Activated naive CD4-positive, alpha-beta T cell treated with anti-CD3 and anti-CD28 coated beads for 36 hours (primary cell): ENCODE measurements at regions not wholly inside any gene's neighbourhood (a gene's known extent, or its start where the extent isn't known, plus 50 kb on each side); places are given as distances from the start of the nearest gene placed in this dataset.

Experiments used
- CTCF ChIA-PET: fragments of 350-600 bp; sonication (Branson Sonifier 250); formaldehyde crosslinking; loops from one replicate; lab custom pipeline; 2021; ENCODE audit warnings: antibody characterized with exemption; lab: Charles Lee
- DNase-seq: peaks from one replicate; pipeline ENCODE4 v3.0.0-alpha.2; 2020
- H3K27ac Mint-ChIP-seq: one replicate; pipeline ENCODE4 v1.8.0; 2021; ENCODE audit warnings: mild to moderate bottlenecking, mixed read lengths
- H3K27me3 Mint-ChIP-seq: one replicate; pipeline ENCODE4 v1.8.0; 2021; ENCODE audit warnings: low read depth, mixed read lengths
- H3K36me3 Mint-ChIP-seq: one replicate; pipeline ENCODE4 v1.8.0; 2021; ENCODE audit warnings: low read depth, mixed read lengths
- H3K4me1 Mint-ChIP-seq: one replicate; pipeline ENCODE4 v1.8.0; 2021; ENCODE audit warnings: low read depth, mixed read lengths
- H3K4me3 Mint-ChIP-seq: one replicate; pipeline ENCODE4 v1.8.0; 2021; ENCODE audit warnings: mild to moderate bottlenecking, moderate library complexity, mixed read lengths
- H3K9me3 Mint-ChIP-seq: one replicate; pipeline ENCODE4 v1.8.0; 2021; ENCODE audit warnings: mixed read lengths
- intact Hi-C: fragments of 100-400 bp; cut with micrococcal nuclease; formaldehyde crosslinking; loops from one replicate; pipeline ENCODE4 v1.15.1; 2023

GRCh38 chr3:80097674-80098073 is 329.9 kb upstream of the ROBO1 start:
- Mint-ChIP-seq H3K4me3 (no peak overlapping the region), H3K9me3 (no peaks in the 10 kb centered on the region), H3K36me3 (no peaks in the 10 kb centered on the region), H3K27me3 (no peaks in the 10 kb centered on the region), H3K4me1 (no peaks in the 10 kb centered on the region), H3K27ac (no peak overlapping the region)
- intact Hi-C loops: no loop called here
- DNase-seq: no peak
- CTCF ChIA-PET: no interaction called here

GRCh38 chr3:80096909-80097308 is 329.1 kb upstream of the ROBO1 start:
- Mint-ChIP-seq H3K4me3 (no peak overlapping the region), H3K4me1 (no peaks in the 10 kb centered on the region), H3K27me3 (no peaks in the 10 kb centered on the region), H3K9me3 (no peaks in the 10 kb centered on the region), H3K36me3 (no peaks in the 10 kb centered on the region), H3K27ac (no peak overlapping the region)
- intact Hi-C loops: no loop called here
- no peak for DNase-seq
- CTCF ChIA-PET: no interaction called here

- no peaks in the 10 kb centered on the region for H3K27me3 Mint-ChIP-seq
- DNase-seq: no peak
- intact Hi-C loops: no loop called here
- H3K36me3 Mint-ChIP-seq: no peaks in the 10 kb centered on the region
- CTCF ChIA-PET: no interaction called here
- H3K9me3 Mint-ChIP-seq: no peaks in the 10 kb centered on the region
- no peak overlapping the region for H3K27ac Mint-ChIP-seq
- H3K4me3 Mint-ChIP-seq: no peak overlapping the region
- no peaks in the 10 kb centered on the region for H3K4me1 Mint-ChIP-seq
Observed at GRCh38 chr3:80094589-80094988, 326.8 kb upstream of the ROBO1 start.

GRCh38 chr3:80087767-80088166 is 320.0 kb upstream of the ROBO1 start:
- no peak overlapping the region for H3K27ac Mint-ChIP-seq
- H3K4me3 Mint-ChIP-seq: no peak overlapping the region
- peaks cover 4% of the 10 kb centered on the region for H3K9me3 Mint-ChIP-seq
- H3K4me1 Mint-ChIP-seq: no peaks in the 10 kb centered on the region
- CTCF ChIA-PET: no interaction called here
- intact Hi-C loops: no loop called here
- no peak for DNase-seq
- no peaks in the 10 kb centered on the region for H3K27me3 Mint-ChIP-seq
- H3K36me3 Mint-ChIP-seq: no peaks in the 10 kb centered on the region

GRCh38 chr3:80086426-80086825 is 318.6 kb upstream of the ROBO1 start:
- Mint-ChIP-seq H3K4me3 (no peak overlapping the region), H3K27ac (no peak overlapping the region), H3K9me3 (peaks cover 7% of the 10 kb centered on the region), H3K36me3 (no peaks in the 10 kb centered on the region), H3K27me3 (no peaks in the 10 kb centered on the region), H3K4me1 (no peaks in the 10 kb centered on the region)
- no peak for DNase-seq
- intact Hi-C loops: no loop called here
- CTCF ChIA-PET: interaction anchor here (0.6 kb wide), 1 partner anchor 34 kb away, joined by 7 read pairs; no protein-coding TSS in a partner anchor

- DNase-seq: no peak
- Mint-ChIP-seq H3K4me3 (no peak overlapping the region), H3K27me3 (no peaks in the 10 kb centered on the region), H3K27ac (no peak overlapping the region), H3K9me3 (peaks cover 12% of the 10 kb centered on the region), H3K36me3 (no peaks in the 10 kb centered on the region), H3K4me1 (no peaks in the 10 kb centered on the region)
- CTCF ChIA-PET: no interaction called here
- intact Hi-C loops: no loop called here
Observed at GRCh38 chr3:80079886-80080285, 312.1 kb upstream of the ROBO1 start.

- H3K9me3 Mint-ChIP-seq: peaks cover 15% of the 10 kb centered on the region
- no peak overlapping the region for H3K27ac Mint-ChIP-seq
- CTCF ChIA-PET: no interaction called here
- no peaks in the 10 kb centered on the region for H3K27me3 Mint-ChIP-seq
- no peak overlapping the region for H3K4me3 Mint-ChIP-seq
- H3K4me1 Mint-ChIP-seq: no peaks in the 10 kb centered on the region
- intact Hi-C loops: no loop called here
- H3K36me3 Mint-ChIP-seq: no peaks in the 10 kb centered on the region
- DNase-seq: no peak
Observed at GRCh38 chr3:80068459-80068858, 300.7 kb upstream of the ROBO1 start.

GRCh38 chr3:80063535-80063934 is 295.7 kb upstream of the ROBO1 start:
- H3K27ac Mint-ChIP-seq: no peak overlapping the region
- H3K36me3 Mint-ChIP-seq: no peaks in the 10 kb centered on the region
- no peaks in the 10 kb centered on the region for H3K27me3 Mint-ChIP-seq
- intact Hi-C loops: no loop called here
- no peak overlapping the region for H3K4me3 Mint-ChIP-seq
- CTCF ChIA-PET: no interaction called here
- H3K4me1 Mint-ChIP-seq: no peaks in the 10 kb centered on the region
- no peak for DNase-seq
- H3K9me3 Mint-ChIP-seq: peaks cover 13% of the 10 kb centered on the region

GRCh38 chr3:80060664-80061063 is 292.9 kb upstream of the ROBO1 start:
- Mint-ChIP-seq H3K4me3 (no peak overlapping the region), H3K36me3 (no peaks in the 10 kb centered on the region), H3K27ac (no peak overlapping the region), H3K27me3 (no peaks in the 10 kb centered on the region), H3K4me1 (no peaks in the 10 kb centered on the region), H3K9me3 (peaks cover 6% of the 10 kb centered on the region)
- intact Hi-C loops: no loop called here
- DNase-seq: no peak
- CTCF ChIA-PET: no interaction called here

GRCh38 chr3:80055306-80055705 is 287.5 kb upstream of the ROBO1 start:
- intact Hi-C loops: no loop called here
- no peaks in the 10 kb centered on the region for H3K4me1 Mint-ChIP-seq
- no peak overlapping the region for H3K27ac Mint-ChIP-seq
- H3K27me3 Mint-ChIP-seq: no peaks in the 10 kb centered on the region
- H3K4me3 Mint-ChIP-seq: no peak overlapping the region
- H3K36me3 Mint-ChIP-seq: peaks cover 1% of the 10 kb centered on the region
- peaks cover 7% of the 10 kb centered on the region for H3K9me3 Mint-ChIP-seq
- CTCF ChIA-PET: no interaction called here
- DNase-seq: no peak

- Mint-ChIP-seq H3K27me3 (no peaks in the 10 kb centered on the region), H3K9me3 (peaks cover 7% of the 10 kb centered on the region)
- DNase-seq: no peak
Observed at GRCh38 chr3:80052271-80052670, 284.5 kb upstream of the ROBO1 start.

GRCh38 chr3:80051602-80051962 is 283.8 kb upstream of the ROBO1 start:
- Mint-ChIP-seq H3K27ac (no peak overlapping the region), H3K36me3 (peaks cover 1% of the 10 kb centered on the region), H3K4me1 (no peaks in the 10 kb centered on the region), H3K9me3 (peaks cover 7% of the 10 kb centered on the region), H3K4me3 (no peak overlapping the region), H3K27me3 (no peaks in the 10 kb centered on the region)
- CTCF ChIA-PET: no interaction called here
- intact Hi-C loops: no loop called here
- DNase-seq: no peak

More at GRCh38 chr3:80052271-80052670, 284.5 kb upstream of the ROBO1 start:
- Mint-ChIP-seq H3K27ac (no peak overlapping the region), H3K4me1 (no peaks in the 10 kb centered on the region), H3K4me3 (no peak overlapping the region), H3K36me3 (peaks cover 1% of the 10 kb centered on the region)
- CTCF ChIA-PET: interaction anchor here (0.6 kb wide), 1 partner anchor 34 kb away, joined by 7 read pairs; no protein-coding TSS in a partner anchor
- intact Hi-C loops: no loop called here

- intact Hi-C loops: no loop called here
- CTCF ChIA-PET: no interaction called here
- Mint-ChIP-seq H3K27me3 (no peaks in the 10 kb centered on the region), H3K9me3 (peaks cover 7% of the 10 kb centered on the region), H3K4me3 (no peak overlapping the region), H3K27ac (no peak overlapping the region), H3K4me1 (no peaks in the 10 kb centered on the region), H3K36me3 (peaks cover 1% of the 10 kb centered on the region)
- no peak for DNase-seq
Observed at GRCh38 chr3:80050826-80051601, 283.2 kb upstream of the ROBO1 start.
